ENCODE measurements at regions not wholly inside any gene's neighbourhood (a gene's known extent, or its start where the extent isn't known, plus 50 kb on each side); places are given as distances from the start of the nearest gene placed in this dataset.
"Not testable (repeated sequence)": the region's sequence is repeated elsewhere in the genome, so short reads cannot be mapped to it uniquely, and the experiment has no call there.

GRCh38 chr10:117492504-117492903 lies 50.0 kb upstream of the EMX2 start:
- intact Hi-C loops (cut with DNase I) = no loop called here

DNA sequence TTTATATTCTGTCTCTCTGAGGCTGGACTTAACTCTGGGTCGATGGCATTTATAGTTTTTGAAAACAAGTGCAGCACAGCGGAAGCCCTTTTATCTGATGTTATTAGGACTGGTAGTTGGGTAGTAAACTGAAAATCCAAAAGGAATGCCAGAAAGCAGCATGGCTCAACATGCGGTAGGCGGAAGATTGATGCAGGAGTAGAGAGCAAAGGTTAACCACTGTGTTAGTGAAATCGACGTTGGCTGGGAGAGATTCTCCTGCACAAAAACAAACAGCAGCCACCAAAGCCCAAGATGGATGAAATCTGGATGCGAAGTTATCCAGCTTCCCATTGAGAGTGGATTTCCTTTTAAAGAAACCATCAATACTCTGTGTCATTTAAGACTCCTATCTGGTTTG lies 54.5 kb upstream of the EMX2 start:
- no peaks in the 10 kb centered on the region for H3K36me3 ChIP-seq
- no peaks in the 10 kb centered on the region for H3K4me1 ChIP-seq
- no peak overlapping the region for H3K27ac ChIP-seq
- no peak for ATAC-seq
- H3K27me3 ChIP-seq = peaks cover 18% of the 10 kb centered on the region
- H3K9me3 ChIP-seq = no peaks in the 10 kb centered on the region
- intact Hi-C loops (cut with DNase I) = no loop called here
- TF ChIP-seq, protein P1, sequence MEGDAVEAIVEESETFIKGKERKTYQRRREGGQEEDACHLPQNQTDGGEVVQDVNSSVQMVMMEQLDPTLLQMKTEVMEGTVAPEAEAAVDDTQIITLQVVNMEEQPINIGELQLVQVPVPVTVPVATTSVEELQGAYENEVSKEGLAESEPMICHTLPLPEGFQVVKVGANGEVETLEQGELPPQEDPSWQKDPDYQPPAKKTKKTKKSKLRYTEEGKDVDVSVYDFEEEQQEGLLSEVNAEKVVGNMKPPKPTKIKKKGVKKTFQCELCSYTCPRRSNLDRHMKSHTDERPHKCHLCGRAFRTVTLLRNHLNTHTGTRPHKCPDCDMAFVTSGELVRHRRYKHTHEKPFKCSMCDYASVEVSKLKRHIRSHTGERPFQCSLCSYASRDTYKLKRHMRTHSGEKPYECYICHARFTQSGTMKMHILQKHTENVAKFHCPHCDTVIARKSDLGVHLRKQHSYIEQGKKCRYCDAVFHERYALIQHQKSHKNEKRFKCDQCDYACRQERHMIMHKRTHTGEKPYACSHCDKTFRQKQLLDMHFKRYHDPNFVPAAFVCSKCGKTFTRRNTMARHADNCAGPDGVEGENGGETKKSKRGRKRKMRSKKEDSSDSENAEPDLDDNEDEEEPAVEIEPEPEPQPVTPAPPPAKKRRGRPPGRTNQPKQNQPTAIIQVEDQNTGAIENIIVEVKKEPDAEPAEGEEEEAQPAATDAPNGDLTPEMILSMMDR (IDR thresholded peaks at IDR 0.05) = no peak
- DNase-seq = no peak
- H3K4me3 ChIP-seq = no peak overlapping the region

More at GRCh38 chr10:117492504-117492903, 50.0 kb upstream of the EMX2 start:
- Histone ChIP-seq H3K27me3 (peaks cover 18% of the 10 kb centered on the region), H3K4me1 (no peaks in the 10 kb centered on the region), H3K36me3 (no peaks in the 10 kb centered on the region), H3K27ac (no peak overlapping the region), H3K4me3 (no peak overlapping the region), H3K9me3 (no peaks in the 10 kb centered on the region)
- TF ChIP-seq, protein P1 (IDR thresholded peaks at IDR 0.05) = no peak
- ATAC-seq = no peak
- no peak for DNase-seq

GRCh38 chr10:117486606-117487005 lies 55.9 kb upstream of the EMX2 start:
- no peak overlapping the region for H3K4me3 ChIP-seq
- H3K36me3 ChIP-seq = no peaks in the 10 kb centered on the region
- no peaks in the 10 kb centered on the region for H3K4me1 ChIP-seq
- no peak overlapping the region for H3K27ac ChIP-seq
- TF ChIP-seq, protein P1 (IDR thresholded peaks at IDR 0.05) = no peak
- H3K27me3 ChIP-seq = peaks cover 18% of the 10 kb centered on the region
- DNase-seq (no peak), ATAC-seq (no peak)
- H3K9me3 ChIP-seq = no peaks in the 10 kb centered on the region
- intact Hi-C loops (cut with DNase I) = no loop called here

GRCh38 chr10:117483056-117483590 lies 59.4 kb upstream of the EMX2 start:
- Histone ChIP-seq H3K9me3 (no peaks in the 10 kb centered on the region), H3K36me3 (no peaks in the 10 kb centered on the region), H3K4me3 (no peak overlapping the region), H3K27ac (no peak overlapping the region), H3K4me1 (no peaks in the 10 kb centered on the region), H3K27me3 (peaks cover 15% of the 10 kb centered on the region)
- intact Hi-C loops (cut with DNase I) = no loop called here
- DNase-seq (no peak), ATAC-seq (no peak)
- TF ChIP-seq, protein P1 (IDR thresholded peaks at IDR 0.05) = no peak

DNA sequence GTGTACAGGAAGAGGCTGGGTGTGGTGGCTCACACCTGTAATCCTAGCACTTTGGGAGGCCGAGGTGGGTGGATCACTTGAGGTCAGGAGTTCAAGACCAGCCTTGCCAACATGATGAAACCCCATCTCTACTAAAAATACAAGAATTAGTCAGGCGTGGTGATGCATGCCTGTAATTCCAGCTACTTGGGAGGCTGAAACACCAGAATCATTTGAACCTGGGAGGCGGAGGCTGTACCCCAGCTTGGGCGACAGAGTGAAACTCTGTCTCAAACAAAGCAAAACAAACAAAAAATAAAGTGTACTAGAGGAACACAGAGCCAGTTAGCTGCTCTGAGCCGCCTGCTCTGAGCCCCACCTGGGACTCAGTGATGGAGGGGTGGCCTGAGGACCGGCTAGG lies 61.5 kb upstream of the EMX2 start:
- DNase-seq; intact Hi-C loops (cut with DNase I); H3K4me3 ChIP-seq; H3K27ac ChIP-seq; ATAC-seq; H3K36me3 ChIP-seq; H3K9me3 ChIP-seq; H3K4me1 ChIP-seq: not testable (repeated sequence)
- peaks cover 15% of the 10 kb centered on the region for H3K27me3 ChIP-seq

DNA sequence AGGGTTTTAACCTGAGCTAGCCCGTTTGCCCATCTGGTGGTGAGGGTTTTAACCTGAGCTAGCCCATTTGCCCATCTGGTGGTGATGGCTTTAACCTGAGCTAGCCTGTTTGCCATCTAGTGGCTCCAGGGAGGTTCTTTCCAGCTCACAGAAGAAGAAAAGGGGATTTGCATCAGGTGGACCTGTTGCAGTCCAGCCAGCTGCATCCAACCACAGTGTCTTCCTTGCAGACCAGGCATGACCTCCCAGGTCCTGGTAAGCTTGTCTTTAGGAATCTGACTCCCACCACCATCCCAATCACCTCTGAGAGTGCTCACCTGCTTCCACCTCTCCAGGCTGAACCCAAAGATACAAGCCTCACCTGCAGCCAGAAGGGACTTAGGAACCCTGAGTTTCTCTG lies 62.4 kb upstream of the EMX2 start:
- intact Hi-C loops (cut with DNase I) = no loop called here
- Histone ChIP-seq H3K9me3 (no peaks in the 10 kb centered on the region), H3K27ac (no peak overlapping the region), H3K27me3 (peaks cover 15% of the 10 kb centered on the region), H3K4me3 (no peak overlapping the region), H3K36me3 (no peaks in the 10 kb centered on the region), H3K4me1 (no peaks in the 10 kb centered on the region)
- DNase-seq (no peak), ATAC-seq (no peak)
- TF ChIP-seq, protein P1 (IDR thresholded peaks at IDR 0.05) = no peak
